Liver (tissue), 7 donors: ENCODE measurements at regions not wholly inside any gene's neighbourhood (a gene's known extent, or its start where the extent isn't known, plus 50 kb on each side); places are given as distances from the start of the nearest gene placed in this dataset.
"Not testable (repeated sequence)": the region's sequence is repeated elsewhere in the genome, so short reads cannot be mapped to it uniquely, and the experiment has no call there.

Experiments
- DNase-seq: peaks from one replicate; pipeline ENCODE4 v3.0.0-alpha.2; 2017; ENCODE audit warnings: low spot score
- H3K27ac ChIP-seq, 2 donors: one replicate each; pipeline ENCODE4 v1.7.0; 2013; ENCODE audit warnings: inconsistent platforms in 2 of 2, low read length in 2 of 2, control low read depth in 1 of 2, low read depth in 1 of 2, mild to moderate bottlenecking in 1 of 2
- H3K27me3 ChIP-seq, 4 donors: one replicate each; pipeline versions ENCODE4 v1.6.1 to v1.7.0; 2013; ENCODE audit warnings: low read length in 3 of 4, inconsistent platforms in 1 of 4, mild to moderate bottlenecking in 1 of 4, moderate library complexity in 1 of 4; ENCODE audit not compliant: control insufficient read depth in 4 of 4, insufficient read depth in 4 of 4
- H3K36me3 ChIP-seq, 4 donors: one replicate each; pipeline versions ENCODE4 v1.6.1 to v1.7.0; 2013; ENCODE audit warnings: low read length in 3 of 4, mild to moderate bottlenecking in 3 of 4, low read depth in 1 of 4, moderate library complexity in 1 of 4; ENCODE audit not compliant: control insufficient read depth in 4 of 4, insufficient read depth in 3 of 4
- H3K4me1 ChIP-seq, 4 donors: one replicate each; pipeline versions ENCODE4 v1.6.1 to v1.7.0; 2013; ENCODE audit warnings: low read length in 3 of 4, mild to moderate bottlenecking in 3 of 4, moderate library complexity in 1 of 4; ENCODE audit not compliant: control insufficient read depth in 4 of 4, insufficient read depth in 4 of 4
- H3K4me3 ChIP-seq, 3 donors: one replicate each; pipeline versions ENCODE4 v1.6.1 to v1.7.0; 2013; ENCODE audit warnings: low read length in 3 of 3, control low read depth in 1 of 3, low read depth in 1 of 3, mild to moderate bottlenecking in 1 of 3
- H3K9ac ChIP-seq, 2 donors: one replicate each; pipeline ENCODE4 v1.7.0; 2013; ENCODE audit warnings: low read length in 2 of 2, mild to moderate bottlenecking in 2 of 2, moderate library complexity in 2 of 2, control low read depth in 1 of 2, low read depth in 1 of 2
- H3K9me3 ChIP-seq, 4 donors: one replicate each; pipeline versions ENCODE4 v1.6.1 to v1.7.0; 2013; ENCODE audit warnings: low read length in 3 of 4; ENCODE audit not compliant: control insufficient read depth in 4 of 4
- ATF3 ChIP-seq: IDR thresholded peaks from 2 replicates; pipeline ENCODE4 v1.6.1; 2016; ENCODE audit warnings: antibody characterized with exemption
- FOXA1 ChIP-seq: IDR thresholded peaks from 2 replicates; pipeline ENCODE4 v1.6.1; 2016; ENCODE audit warnings: antibody characterized with exemption
- GABPA ChIP-seq, 2 donors: IDR thresholded peaks in 1 of 2; conservative IDR thresholded peaks in 1 of 2; 2 replicates each; pipeline ENCODE4 v1.6.1; 2016; ENCODE audit warnings: antibody characterized with exemption in 2 of 2, mild to moderate bottlenecking in 1 of 2, moderate library complexity in 1 of 2
- HNF4A ChIP-seq, 2 donors: conservative IDR thresholded peaks; 2 replicates each; pipeline ENCODE4 v1.6.1; 2016; ENCODE audit warnings: antibody characterized with exemption in 2 of 2, mild to moderate bottlenecking in 2 of 2
- HNF4G ChIP-seq: IDR thresholded peaks from 2 replicates; pipeline ENCODE4 v1.6.1; 2016; ENCODE audit warnings: antibody characterized with exemption
- JUND ChIP-seq, 2 donors: IDR thresholded peaks; 2 replicates each; pipeline ENCODE4 v1.6.1; 2016; ENCODE audit warnings: antibody characterized with exemption in 2 of 2
- NR2F2 ChIP-seq: IDR thresholded peaks from 2 replicates; pipeline ENCODE4 v1.6.1; 2016; ENCODE audit warnings: antibody characterized with exemption
- RAD21 ChIP-seq, 2 donors: IDR thresholded peaks; 2 replicates each; pipeline ENCODE4 v1.6.1; 2016; ENCODE audit warnings: antibody characterized with exemption in 2 of 2, mild to moderate bottlenecking in 2 of 2
- RXRA ChIP-seq, 2 donors: IDR thresholded peaks; 2 replicates each; pipeline ENCODE4 v1.6.1; 2017 to 2018; ENCODE audit warnings: antibody characterized with exemption in 2 of 2, mild to moderate bottlenecking in 1 of 2
- SP1 ChIP-seq: IDR thresholded peaks from 2 replicates; pipeline ENCODE4 v1.6.1; 2018; ENCODE audit warnings: antibody characterized with exemption, mild to moderate bottlenecking
- TAF1 ChIP-seq: conservative IDR thresholded peaks from 2 replicates; pipeline ENCODE4 v1.6.1; 2016; ENCODE audit warnings: antibody characterized with exemption, mild to moderate bottlenecking
- YY1 ChIP-seq: IDR thresholded peaks from 2 replicates; pipeline ENCODE4 v1.6.1; 2016; ENCODE audit warnings: antibody characterized with exemption, mild to moderate bottlenecking
- ZBTB33 ChIP-seq: IDR thresholded peaks from 2 replicates; pipeline ENCODE4 v1.6.1; 2016; ENCODE audit warnings: antibody characterized with exemption
- WGBS: extraction: QIAGEN DNeasy Blood & Tissue Kit; methylation state at CpG from one replicate; pipeline ENCODE4 v1.1.7; 2013; 5-methylcytosine and 5-hydroxymethylcytosine counted together
- TF ChIP-seq, protein P1 (sequence below): IDR thresholded peaks from 2 replicates; pipeline ENCODE4 v1.6.1; 2016; ENCODE audit warnings: antibody characterized with exemption
- donor health status: healthy.
- donor health status: healthy.
- donor health status: healthy.
- donor health status: healthy.

GRCh38 chrX:1813809-1814208 lies 198.9 kb downstream of the ASMT start:
- no peak overlapping the region for H3K9ac ChIP-seq
- peaks cover 0 to 3% (median 0%) of the 10 kb centered on the region in 4 donors for H3K27me3 ChIP-seq
- no peak overlapping the region for H3K27ac ChIP-seq
- 75% methylated on average over 15 of the region's 15 CpGs for WGBS
- DNase-seq, result no peak
- no peak overlapping the region for H3K4me3 ChIP-seq
- no peaks in the 10 kb centered on the region for H3K4me1 ChIP-seq
- H3K36me3 ChIP-seq, result no peaks in the 10 kb centered on the region
- no peak for TF ChIP-seq FOXA1
- no peak for TF ChIP-seq HNF4A (conservative IDR thresholded peaks at IDR 0.05)
- no peak for TF ChIP-seq NR2F2
- no peak for TF ChIP-seq YY1
- TF ChIP-seq, protein P1, sequence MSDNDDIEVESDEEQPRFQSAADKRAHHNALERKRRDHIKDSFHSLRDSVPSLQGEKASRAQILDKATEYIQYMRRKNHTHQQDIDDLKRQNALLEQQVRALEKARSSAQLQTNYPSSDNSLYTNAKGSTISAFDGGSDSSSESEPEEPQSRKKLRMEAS, result no peak
- TF ChIP-seq ZBTB33, result no peak
- no peak for TF ChIP-seq SP1
- peaks cover 0 to 2% (median 0%) of the 10 kb centered on the region in 4 donors for H3K9me3 ChIP-seq

DNA sequence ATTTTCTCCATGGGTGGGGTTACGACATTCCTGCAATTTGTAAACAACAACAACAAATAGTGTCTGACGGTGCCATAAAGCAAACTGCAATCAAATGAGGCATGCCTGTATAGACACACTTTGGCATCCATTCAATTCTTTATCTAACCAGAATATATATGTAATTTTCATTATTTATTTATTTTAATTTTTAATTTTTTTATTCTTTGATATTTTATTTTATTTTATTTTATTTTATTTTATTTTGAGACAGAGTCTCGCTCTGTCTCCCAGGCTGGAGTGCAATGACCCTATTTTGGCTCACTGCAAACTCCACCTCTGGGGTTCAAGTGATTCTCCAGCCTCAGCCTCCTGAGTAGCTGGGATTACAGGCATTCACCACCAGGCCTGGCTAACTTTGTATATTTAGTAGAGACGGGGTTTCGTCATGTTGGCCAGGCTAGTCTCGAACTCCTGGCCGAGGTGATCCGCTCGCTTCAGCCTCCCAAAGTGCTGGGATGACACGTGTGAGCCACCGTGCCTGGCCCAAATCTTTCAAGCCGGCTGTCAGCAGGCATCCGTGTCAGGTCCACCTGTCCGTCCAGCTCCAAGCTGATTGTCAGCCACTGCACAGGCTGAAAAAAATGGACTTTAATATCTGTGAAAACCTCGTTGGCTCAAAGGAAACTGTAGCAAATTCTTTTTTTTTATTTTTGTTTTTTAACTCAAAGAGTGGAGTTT lies 200.8 kb downstream of the ASMT start:
- H3K36me3 ChIP-seq, result no peaks in the 10 kb centered on the region
- H3K4me1 ChIP-seq, result no peaks in the 10 kb centered on the region
- H3K9ac ChIP-seq, result no peak overlapping the region
- H3K27me3 ChIP-seq, result no peaks in the 10 kb centered on the region
- TF ChIP-seq RXRA (IDR thresholded peaks at IDR 0.05) (no peak), ZBTB33 (no peak), ATF3 (no peak), NR2F2 (no peak), RAD21 (IDR thresholded peaks at IDR 0.05) (no peak), TAF1 (no peak), FOXA1 (no peak), YY1 (no peak), GABPA (IDR thresholded peaks at IDR 0.05 in 1 of 2, conservative IDR thresholded peaks at IDR 0.05 in 1 of 2) (no peak), JUND (IDR thresholded peaks at IDR 0.05) (no peak), HNF4G (no peak), SP1 (no peak)
- TF ChIP-seq, protein P1, result no peak
- DNase-seq, result no peak
- H3K27ac ChIP-seq, result no peak overlapping the region
- 87% methylated on average over 15 of the region's 15 CpGs for WGBS
- no peak overlapping the region for H3K4me3 ChIP-seq
- H3K9me3 ChIP-seq, result no peaks in the 10 kb centered on the region

DNA sequence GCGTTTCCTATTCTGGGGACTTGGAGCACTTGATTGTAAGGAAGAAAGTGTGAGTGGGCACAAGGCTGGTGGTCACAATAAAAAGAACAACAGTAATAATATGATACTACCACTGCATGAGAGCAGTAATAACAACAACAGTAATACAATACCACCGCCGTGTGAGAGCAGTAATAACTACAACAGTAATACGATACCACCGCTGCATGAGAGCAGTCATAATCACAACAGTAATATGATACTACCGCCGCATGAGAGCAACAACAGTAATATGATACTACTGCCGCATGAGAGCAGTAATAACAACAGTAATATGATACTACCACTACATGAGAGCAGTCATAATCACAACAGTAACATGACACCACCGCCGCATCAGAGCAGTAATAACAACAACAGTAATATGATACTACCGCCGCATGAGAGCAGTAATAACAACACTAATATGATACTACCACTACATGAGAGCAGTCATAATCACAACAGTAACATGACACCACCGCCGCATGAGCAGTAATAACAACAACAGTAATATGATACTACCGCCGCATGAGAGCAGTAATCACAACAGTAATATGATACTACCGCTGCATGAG lies 201.6 kb downstream of the ASMT start:
- H3K4me1 ChIP-seq, DNase-seq, H3K4me3 ChIP-seq, H3K9me3 ChIP-seq, H3K27ac ChIP-seq, H3K36me3 ChIP-seq, H3K27me3 ChIP-seq, H3K9ac ChIP-seq: not testable (repeated sequence)
- WGBS, result 93% methylated on average over 17 of the region's 17 CpGs
